Stimulated activated CD8-positive, alpha-beta memory T cell treated with anti-CD3 and anti-CD28 coated beads, Interleukin-7, amount 100 ng/mL, for 24 hours (primary cell): ENCODE measurements at regions not wholly inside any gene's neighbourhood (a gene's known extent, or its start where the extent isn't known, plus 50 kb on each side); places are given as distances from the start of the nearest gene placed in this dataset.

Experiments
- DNase-seq: peaks from one replicate; pipeline ENCODE4 v3.0.0-alpha.2; 2020; ENCODE audit warnings: low read depth

DNA sequence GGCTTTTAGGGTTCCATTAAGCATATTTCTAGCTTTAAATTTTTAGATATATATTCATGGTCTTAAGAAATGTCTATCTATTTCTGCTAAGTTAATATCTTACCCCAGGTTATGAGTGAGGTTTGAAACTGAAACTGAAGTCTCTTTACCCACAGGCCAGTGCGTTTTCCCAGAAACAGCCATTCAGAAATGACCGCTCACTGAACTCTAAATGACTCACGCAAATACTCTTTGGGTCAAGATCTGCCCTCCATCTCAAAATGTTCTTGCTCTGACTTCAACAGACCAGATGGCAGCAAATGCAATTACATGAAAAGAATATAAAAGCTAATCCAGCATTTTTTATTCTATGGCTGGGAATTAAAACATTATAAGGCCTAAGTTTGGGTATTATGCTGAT, 315.2 kb downstream of the TDRD15 start:
- DNase-seq = no peak

DNA sequence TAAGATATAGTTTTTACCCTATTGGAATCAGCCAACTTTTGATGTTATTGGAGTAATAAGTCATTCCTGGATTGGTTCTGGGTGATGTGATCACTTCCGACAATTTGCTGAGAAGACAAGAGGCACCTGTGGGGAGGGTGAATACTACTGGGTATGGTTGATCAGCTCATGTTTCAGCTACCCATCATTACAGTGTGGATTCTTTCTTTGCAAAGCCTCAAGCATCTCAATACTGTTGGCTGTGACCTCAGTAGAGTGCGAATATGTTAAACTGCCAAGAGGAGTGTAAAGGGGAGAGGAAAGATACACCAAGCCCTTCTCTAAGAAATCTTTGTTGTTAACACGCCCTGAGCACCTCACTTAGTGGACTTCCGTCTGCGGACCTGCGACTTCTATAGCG, 317.7 kb downstream of the TDRD15 start:
- DNase-seq = no peak

DNA sequence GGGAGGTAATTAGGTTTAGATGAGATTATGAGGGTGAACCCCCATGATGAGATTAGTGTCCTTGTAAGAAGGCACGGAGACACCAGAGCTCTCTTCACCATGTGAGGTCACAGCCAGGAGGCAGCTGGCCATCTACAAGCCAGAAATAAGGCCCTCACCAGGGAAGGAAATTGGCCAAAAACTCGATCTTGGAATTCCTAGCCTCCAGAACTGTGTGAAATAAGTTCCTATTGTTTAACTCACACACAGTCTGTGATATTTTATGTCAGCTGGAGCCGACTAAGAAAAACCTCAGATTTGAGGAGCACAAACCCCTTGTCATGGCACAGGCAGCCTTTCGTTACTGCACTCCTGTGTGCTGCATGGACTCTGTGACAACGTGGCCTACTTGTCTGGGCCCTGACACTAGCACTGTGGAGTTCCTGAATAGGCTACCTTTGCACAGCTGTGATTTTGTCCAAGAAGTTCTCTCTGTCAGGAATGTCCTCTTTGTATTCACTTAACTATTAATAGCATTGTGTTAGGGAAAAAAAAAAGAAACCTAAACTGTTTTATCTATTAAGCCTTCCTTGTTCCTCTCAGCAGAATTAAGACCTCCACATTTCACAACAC, 319.8 kb downstream of the TDRD15 start:
- DNase-seq = no peak

DNA sequence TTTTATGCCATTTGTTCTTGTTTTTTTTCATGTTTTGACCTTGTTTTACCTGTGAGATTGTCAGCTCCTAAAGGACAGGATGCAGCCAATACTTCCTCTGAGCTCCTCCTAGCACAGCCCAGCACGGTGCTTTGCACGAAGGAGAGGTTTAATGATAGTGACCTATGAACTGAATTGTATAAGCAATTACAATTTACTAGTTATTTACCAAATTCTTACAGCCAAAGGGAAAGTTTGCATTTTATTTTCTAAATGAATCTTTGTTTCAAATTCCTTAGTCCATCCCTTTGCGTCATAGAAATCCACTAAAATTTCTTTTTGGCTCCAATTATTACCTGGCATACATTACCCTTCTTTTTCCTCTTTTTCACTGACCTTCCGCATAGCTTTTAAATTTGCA, 326.1 kb downstream of the TDRD15 start:
- DNase-seq = no peak

DNA sequence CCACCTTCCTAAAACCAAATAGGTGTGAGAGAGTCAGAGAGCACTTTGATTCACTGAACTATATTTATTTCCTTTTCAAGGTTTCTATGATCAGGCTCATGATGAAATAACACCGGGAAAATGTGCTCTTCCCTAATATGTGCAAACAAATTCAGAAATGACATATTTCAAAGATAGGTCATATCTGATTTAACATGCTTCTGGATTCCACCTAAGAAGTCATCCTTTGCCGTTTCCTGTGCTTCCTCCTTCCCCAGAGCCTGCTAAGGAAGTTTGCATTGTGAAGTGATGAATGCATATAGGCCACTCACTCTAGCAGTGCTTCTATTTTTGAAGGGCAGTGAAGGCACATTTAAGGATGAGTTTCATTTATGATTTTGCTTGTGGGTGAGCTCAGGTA, 327.6 kb downstream of the TDRD15 start:
- no peak for DNase-seq

DNA sequence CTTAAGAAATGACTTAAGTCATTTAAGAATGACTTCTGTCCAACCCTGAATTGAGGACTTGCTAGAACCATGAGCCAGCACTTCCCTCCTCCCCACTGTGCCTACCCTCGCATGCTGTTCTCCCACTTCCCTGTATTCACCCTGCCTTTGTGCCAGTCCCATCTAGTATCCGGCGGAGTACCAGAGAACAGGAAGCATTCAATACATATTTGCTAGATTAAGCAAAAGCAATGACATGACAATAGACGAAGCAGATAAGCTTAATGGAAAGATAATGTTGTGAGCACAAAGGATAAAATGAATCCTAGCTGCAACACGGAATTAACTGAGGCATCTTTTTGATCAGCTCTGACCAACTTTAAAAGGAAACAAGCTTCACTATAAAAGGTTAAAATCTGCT, 328.5 kb downstream of the TDRD15 start:
- no peak for DNase-seq

DNA sequence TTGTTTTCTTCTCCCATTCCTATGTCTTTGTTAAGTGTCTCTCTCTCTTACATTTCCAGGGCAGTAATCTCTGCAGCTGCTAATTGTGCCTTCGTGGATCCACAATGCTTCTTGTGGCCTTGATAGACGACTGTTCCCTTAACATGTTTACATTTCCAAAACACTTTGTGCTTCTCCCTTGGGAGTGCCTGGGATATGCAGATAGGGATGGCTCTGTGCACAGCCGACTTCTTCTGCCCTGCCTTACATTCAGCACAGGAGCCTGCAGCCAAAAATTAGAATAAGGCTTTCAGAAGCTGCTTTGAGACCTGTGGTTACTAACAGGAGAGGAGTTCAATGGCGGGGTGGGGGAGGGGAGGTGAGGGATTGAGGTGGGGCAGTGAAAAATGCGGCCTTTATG, 328.9 kb downstream of the TDRD15 start:
- no peak for DNase-seq

DNA sequence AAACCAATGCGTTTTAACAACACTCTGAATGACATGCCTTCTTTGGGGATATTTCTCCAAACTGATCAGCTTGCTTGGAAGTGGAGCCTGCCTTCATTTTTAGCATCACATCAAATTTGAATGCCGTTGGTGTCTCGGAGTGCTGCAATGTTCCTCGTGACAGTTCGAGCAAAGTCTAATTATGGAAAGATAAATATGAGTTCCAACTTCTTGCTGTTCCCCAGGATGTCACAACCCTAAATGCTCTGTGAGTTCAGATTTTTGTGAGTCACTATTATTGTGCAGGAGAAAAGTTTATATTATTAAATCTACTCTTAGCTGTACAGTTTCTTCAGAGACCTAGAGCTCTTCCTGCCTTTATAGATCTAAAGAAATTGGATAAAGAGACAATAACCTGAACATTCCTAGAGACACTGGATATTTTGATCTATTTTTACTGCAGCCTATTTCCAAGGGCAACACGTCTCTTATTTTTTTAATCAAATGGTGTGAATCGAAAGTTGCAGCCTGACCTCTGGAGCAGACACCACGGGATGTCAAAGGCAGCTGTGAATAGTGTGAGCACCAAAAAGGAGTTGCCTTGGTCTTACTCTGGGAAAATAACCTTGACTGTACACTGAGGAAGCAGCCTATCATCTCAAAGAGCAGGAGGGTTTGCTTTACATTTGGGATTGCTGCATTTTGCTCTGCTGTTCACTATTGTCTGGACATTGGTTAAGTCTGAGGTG, 330.1 kb downstream of the TDRD15 start:
- DNase-seq = no peak

DNA sequence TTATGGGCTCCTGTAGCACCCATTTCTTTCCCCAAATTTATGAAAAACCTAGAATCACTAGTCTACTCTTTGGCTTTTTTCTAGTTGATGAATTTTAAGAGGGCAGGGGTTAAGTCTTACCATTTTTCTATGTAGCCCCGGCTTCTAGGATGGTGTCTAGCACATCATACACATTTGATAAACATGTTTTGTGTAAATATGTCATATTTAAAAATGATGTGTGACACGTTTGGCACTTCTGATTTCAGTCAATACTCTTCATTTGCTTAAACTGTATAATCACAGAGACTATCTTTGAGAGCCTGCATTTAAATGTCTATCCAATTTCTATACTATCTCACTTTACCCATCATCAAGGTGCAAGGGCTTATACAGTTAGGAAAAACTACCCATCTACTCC, 331.1 kb downstream of the TDRD15 start:
- no peak for DNase-seq

DNA sequence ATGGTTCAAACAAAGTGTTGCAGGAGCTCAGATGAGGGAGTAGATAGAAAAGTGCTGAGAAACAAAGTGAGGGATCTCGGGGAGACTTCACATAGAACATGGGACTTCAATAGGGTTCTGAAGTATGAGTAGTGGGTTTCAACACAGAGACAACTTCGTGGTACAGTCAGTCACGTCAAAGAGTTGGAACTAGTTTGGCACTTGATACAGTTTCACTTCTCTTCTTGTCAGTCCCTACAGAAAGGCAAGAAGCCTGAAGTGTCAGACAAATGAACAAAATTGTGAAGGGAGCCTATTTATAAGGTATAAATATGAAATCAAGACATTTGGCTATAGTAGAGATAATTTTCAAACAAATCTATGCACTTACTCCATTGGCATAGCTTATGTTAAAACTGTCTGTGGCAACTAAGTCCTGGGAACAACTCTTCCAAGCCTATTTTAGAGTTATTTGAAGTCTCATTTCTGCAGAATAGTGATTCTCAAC, 338.0 kb downstream of the TDRD15 start:
- no peak for DNase-seq

DNA sequence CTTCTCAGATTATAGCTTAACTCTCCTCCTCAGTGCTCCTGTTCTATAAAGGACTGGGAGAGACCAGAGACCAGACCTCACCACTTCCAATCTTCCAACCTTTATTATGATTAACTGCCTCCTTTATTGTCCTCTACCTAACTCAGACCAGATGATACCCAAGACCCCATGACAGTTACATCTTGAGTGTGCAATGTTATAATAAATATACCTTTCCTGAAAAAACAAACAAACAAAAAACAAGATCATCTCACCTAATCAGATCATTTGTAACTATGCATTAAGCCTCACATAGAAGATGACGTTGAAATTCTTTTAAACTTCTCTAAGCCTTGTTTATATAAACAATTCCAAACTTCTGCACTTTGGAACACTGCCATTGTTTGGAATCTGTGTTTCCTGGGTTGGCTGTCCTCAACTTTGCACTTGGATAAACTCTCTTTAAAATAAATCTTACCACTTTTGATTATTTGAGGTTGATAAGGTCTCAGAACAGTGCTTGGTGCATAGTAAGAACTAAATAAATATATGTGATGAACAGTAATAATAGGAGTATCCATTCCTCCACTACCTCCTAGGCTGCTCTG, 342.7 kb downstream of the TDRD15 start:
- DNase-seq = no peak

DNA sequence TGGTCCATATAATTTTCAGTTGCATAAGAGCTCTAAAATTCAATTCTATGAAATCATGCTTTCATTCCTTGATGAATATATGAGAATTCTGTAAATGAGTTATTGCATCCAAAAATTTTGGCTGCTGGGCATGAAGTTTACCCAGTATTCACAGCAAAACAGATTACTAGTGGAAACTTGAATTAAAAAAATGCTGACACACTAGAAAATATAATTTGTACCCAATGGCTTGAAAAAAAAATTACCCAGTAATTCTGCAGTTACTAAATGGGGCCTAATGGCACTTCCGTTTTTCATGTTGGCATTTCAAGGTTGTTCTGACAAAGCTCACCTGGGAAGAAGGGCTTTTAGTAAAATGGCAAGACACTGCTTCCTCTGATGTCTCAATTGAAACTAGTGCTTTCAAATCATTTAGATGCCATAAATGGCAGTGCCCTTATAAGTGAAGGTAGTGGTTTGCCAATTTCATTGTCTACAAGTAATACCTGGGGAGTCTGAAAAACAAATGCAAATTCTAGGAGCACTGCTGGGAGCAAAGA, 343.6 kb downstream of the TDRD15 start:
- DNase-seq = no peak

DNA sequence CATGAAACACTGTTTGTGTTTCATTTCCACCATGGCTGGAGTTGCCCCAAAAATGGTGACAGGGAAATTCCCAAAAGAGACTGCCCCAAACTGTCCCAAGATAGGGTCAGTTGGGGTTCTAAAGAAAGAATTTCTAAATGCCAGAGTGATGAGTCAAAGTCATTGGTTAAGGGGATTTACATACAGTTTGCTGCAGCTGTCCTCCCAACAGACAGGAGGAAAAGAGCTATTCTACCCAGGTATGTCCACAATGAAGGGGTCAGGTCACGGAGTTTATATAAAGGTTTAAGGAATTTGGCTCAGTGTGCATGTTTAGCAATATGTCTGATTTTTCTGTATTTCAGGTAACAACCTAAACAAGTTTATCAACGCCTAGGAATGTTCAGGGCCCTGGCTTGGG, 344.1 kb downstream of the TDRD15 start:
- DNase-seq = no peak

DNA sequence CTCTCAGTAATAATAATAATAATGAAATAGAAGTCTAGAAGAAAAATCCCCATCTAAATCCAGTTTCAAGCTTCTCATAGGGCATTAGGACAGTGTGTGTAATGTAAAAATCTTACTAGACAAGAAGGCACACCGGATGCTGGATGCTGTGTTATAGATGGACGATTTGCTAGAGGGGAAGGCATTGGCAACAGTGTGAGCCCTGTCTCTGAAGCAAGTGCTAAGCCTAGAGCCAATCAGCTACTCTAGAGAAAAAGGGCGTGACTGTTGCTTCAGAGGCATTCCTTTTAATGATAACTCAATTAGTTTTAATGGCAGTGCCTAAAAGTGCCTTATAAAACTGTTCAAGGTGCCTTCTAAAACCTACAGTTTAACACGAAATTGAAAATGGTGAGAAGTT, 344.9 kb downstream of the TDRD15 start:
- DNase-seq = no peak

DNA sequence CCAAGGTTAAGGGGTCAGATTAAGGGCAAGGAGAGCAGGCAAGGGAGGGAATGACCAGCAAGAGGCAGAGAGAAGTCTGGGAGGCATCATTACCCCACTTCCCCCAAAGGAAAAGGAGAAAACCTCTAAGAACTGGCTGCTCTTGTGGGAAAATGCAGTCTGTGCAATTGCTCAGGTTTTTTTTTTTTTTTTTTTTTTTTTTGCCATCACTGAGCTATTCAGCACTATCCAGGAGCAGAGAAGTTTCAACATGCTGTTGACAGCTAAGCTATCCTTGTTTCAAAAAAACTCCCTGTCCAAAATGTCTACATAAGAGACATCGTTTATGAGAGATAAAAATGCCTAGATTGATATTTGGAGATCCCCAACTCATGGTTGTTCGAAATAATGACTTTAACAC, 345.4 kb downstream of the TDRD15 start:
- no peak for DNase-seq

DNA sequence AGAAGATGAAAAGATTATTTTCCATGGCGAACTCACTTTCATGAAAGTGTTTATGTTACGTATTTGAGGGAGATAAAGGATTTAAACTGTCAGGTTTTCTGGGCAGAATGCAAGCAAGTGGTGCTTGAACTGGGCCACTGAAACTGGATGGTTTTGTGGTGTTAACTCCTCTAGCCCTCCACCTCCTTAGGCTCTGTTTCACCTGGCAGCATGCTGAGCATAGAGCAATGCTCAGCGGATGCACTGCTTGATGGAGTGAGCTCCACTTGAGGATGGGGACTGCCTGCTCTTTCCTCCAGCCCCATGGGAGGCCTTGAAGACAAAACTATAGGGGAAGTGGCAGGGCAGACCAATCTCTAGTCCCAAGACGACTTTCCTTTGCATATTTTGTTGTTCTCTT, 345.8 kb downstream of the TDRD15 start:
- DNase-seq = no peak

DNA sequence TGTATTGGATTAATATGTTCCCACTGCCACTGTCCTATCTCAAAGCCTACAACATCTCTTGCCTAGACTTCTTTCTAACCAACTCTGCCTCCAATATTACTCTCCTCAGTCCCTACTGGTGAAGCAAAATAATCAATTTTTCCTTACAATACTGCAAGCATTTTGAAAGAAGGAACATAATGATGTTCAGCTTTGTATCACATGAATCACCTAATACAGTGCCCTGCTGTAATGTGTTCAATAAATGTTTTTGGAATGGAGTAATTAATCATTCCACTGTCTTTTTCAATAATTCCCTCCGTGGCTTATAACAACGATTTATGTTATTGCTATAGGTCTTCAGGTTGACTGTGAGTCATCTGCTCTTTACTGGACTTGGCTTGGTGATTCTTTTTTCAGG, 356.4 kb downstream of the TDRD15 start:
- DNase-seq = no peak

DNA sequence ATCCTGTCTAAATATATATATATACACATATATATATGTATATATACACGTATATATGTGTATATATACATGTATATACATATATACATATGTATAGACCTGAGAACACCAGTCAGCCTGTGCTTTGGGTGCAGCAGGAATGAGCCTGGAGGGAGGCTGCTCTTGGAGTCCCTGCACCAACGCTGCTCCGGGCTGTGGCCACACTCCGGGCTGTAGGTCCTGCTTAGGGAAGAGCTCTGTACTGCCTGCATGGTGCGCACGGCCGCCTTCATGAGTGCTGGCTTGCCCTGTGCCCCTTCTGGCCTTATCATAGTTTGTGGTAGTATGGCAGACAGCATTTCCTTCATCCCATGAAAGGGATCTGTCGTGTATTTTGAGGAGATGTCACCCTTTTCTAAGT, 360.9 kb downstream of the TDRD15 start:
- no peak for DNase-seq

DNA sequence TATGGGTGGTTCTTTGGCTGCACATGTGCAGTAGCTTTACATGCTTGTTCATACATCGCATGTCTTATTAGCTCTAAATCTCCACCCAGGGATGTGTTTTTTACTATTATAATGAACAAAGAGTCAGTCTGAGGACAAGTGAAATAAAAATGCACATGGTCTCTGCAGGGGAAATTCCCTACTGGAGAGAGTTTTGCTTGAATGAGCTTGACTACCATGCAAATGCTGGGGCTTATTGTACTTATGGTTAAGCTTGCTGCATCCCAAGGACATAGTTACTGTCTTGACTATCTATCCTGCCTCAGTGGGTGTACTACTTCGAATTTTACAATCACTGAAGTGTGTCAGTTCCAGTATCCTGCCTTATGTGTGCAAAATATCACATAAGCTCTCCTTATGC, 362.7 kb downstream of the TDRD15 start:
- DNase-seq = no peak

DNA sequence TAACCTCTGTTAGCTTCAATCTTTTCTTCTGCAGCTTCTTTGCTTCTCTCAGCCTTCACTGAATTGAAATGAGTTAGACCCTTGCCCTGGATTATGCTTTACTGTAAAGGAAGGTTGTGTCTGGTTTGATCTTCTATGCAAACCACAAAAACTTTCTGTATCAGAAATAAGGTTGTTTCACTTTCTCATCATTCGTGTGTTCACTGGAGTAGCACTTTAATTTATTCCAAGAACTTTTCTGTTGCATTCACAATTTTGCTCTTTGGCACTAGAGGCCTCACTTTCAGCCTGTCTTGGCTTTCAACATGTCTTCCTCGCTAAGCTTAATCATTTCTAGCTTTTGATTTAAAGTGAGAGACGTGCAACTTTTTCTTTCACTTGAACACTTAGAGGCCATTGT, 365.3 kb downstream of the TDRD15 start:
- DNase-seq = no peak

DNA sequence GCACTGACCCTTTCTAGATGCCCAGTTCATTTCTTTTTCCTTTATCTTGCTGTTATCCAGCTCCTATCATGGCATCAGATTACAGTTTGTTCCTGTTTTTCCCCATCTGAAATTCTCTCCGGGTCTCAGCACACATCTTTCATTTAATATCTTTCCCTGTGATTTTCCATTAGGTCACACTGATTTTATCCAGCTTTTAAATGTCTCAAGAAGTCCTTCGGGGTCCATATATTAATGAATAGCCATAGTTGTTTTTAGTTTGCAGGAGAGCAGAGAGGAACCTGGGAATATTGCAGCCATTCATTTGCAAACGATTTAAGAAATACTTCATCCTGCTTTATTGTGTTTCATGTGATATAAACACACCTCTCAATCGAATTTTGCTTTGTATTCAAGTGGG, 374.2 kb downstream of the TDRD15 start:
- DNase-seq = no peak

DNA sequence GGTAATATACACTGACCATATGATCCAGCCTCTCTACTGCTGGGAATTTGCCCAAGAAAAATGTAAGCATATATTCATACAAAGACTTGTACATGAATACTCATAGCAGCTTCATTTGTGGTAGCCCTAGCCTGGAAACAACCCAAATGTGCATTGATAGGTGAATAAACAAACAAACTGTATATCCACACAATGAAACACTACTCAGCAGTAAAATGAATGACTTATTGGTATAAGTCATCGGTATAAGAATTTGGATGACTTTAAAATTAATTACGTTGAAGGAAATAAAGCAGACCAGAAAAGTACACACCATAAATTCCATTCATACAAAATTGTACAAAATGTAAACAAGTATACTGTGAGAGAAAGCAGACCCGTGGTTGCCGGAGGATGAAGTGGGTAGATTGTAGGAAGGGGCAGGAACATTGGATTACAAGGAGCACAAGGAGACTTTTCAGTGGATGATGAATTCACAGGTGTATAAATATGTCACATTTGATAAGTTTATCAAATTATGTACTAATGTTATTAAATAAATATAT, 376.7 kb downstream of the TDRD15 start:
- no peak for DNase-seq

DNA sequence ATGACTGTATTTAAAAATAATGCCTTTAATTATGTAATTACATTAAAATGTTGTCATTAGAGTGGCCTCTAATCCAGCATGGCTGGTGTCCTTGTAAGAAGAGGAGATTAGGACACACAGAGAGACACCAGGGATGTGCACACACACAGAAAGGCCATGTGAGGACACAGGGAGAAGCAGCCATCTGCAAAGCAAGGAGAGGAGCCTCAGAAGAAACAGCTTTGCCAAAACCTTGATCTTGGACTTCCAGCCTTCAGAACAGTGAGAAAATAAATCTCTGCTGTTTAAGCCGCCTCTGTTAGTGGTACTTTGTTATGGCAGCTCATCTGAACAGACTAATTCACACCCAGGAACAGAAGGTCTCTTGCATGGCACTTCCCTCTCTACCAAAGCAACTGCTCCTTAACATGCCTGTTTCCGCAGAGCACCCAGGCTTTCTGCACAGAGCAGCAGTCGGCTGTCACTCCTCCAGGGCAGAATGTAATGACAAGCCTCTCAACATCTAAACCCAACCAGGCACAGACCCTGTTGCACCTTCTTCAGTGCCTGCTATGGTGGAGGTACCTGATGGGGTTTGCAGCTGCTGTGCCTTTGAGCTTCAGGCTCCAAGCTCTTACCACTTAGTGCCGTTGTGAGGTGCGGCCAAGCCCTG, 377.7 kb downstream of the TDRD15 start:
- no peak for DNase-seq
